HCT116 (cell line): ENCODE measurements at regions not wholly inside any gene's neighbourhood (a gene's known extent, or its start where the extent isn't known, plus 50 kb on each side); places are given as distances from the start of the nearest gene placed in this dataset.
"Not testable (repeated sequence)": the region's sequence is repeated elsewhere in the genome, so short reads cannot be mapped to it uniquely, and the experiment has no call there.

Experiments
- ATAC-seq: fragments of 200-7000 bp; cut with Tn5 transposase; 2 replicates; pipeline ENCODE4 v1.9.1; 2020; ENCODE audit warnings: mild to moderate bottlenecking, moderate library complexity
- BruUV-seq: library from RNA; stranded (reverse); fragments of 400-500 nt; replicated peaks from 2 replicates; lab custom pipeline; 2021; lab: Mats Ljungman, UMichigan
- CTCF ChIA-PET: fragments of 300-600 bp; sonication (Branson Sonifier 250); formaldehyde crosslinking; loops from one replicate; lab custom pipeline; 2021; ENCODE audit warnings: antibody characterized with exemption; lab: Charles Lee
- POLR2A ChIA-PET: fragments of 300-600, 350-600 bp; sonication (Branson Sonifier 250); formaldehyde crosslinking; loops from one replicate; lab custom pipeline; 2021; ENCODE audit warnings: antibody characterized with exemption; lab: Charles Lee
- RAD21 ChIA-PET, 2 experiments: fragments of 300-600 bp; sonication (Branson Sonifier 250); formaldehyde crosslinking; loops; one replicate each; lab custom pipeline; 2023; ENCODE audit warnings: low total read pairs in 2 of 2; ENCODE audit not compliant: uncharacterized antibody in 2 of 2, unreplicated experiment in 2 of 2, low non-redundant PET in 1 of 2; lab: Charles Lee
- DNase-seq: peaks from one replicate; pipeline ENCODE4 v3.0.0-alpha.2; 2010; ENCODE audit warnings: low read depth, low spot score
- H2AFZ ChIP-seq: fragments of 200-600 bp; shearing (Covaris generic), sonication (generic); 2 replicates; pipeline ENCODE4 v1.6.1; 2017; ENCODE audit warnings: low read depth, mixed run types, mixed read lengths, antibody characterized with exemption, low read length; ENCODE audit not compliant: poor library complexity, severe bottlenecking
- H3K27ac ChIP-seq: 2 replicates; pipeline ENCODE4 v1.5.1; 2012; ENCODE audit warnings: low read depth, low read length
- H3K27me3 ChIP-seq: fragments of 200-600 bp; sonication (generic); 2 replicates; pipeline ENCODE4 v1.6.1; 2016; ENCODE audit warnings: mixed run types, low read length, mixed read lengths; ENCODE audit not compliant: insufficient read depth
- H3K36me3 ChIP-seq, 2 experiments: fragments of 200-500 bp in 1 of 2; fragments of 200-600 bp in 1 of 2; sonication (Bioruptor generic) in 1 of 2; sonication (generic) in 1 of 2; 2 replicates each; pipeline versions ENCODE4 v1.5.1 to v1.6.1; 2014 to 2016; ENCODE audit warnings: low read length in 2 of 2, inconsistent platforms in 1 of 2, mixed read lengths in 1 of 2, mixed run types in 1 of 2; ENCODE audit not compliant: insufficient read depth in 2 of 2, control insufficient read depth in 1 of 2
- H3K4me1 ChIP-seq, 2 experiments: fragments of 200-600 bp in 1 of 2; sonication (generic) in 1 of 2; 2 replicates each; pipeline versions ENCODE4 v1.5.1 to v1.6.1; 2012 to 2017; ENCODE audit warnings: low read length in 2 of 2, inconsistent platforms in 1 of 2, mild to moderate bottlenecking in 1 of 2, mixed read lengths in 1 of 2, mixed run types in 1 of 2, moderate library complexity in 1 of 2; ENCODE audit not compliant: insufficient read depth in 2 of 2, control insufficient read depth in 1 of 2
- H3K4me2 ChIP-seq: fragments of 200-600 bp; sonication (generic); 2 replicates; pipeline ENCODE4 v1.6.1; 2017; ENCODE audit warnings: mixed run types, low read length, mixed read lengths
- H3K4me3 ChIP-seq, 2 experiments: fragments of 200-600 bp in 1 of 2; sonication (generic) in 1 of 2; replicated peaks in 1 of 2; 2 replicates each; pipeline ENCODE4 v1.5.1; 2011 to 2016; ENCODE audit warnings: low read length in 2 of 2, control low read depth in 1 of 2, low read depth in 1 of 2, mild to moderate bottlenecking in 1 of 2, mixed read lengths in 1 of 2, mixed run types in 1 of 2
- H3K79me2 ChIP-seq: fragments of 200-600 bp; sonication (generic); 2 replicates; pipeline ENCODE4 v1.6.1; 2017; ENCODE audit warnings: mild to moderate bottlenecking, mixed run types, low read length, moderate library complexity, mixed read lengths; ENCODE audit not compliant: insufficient read depth
- H3K9ac ChIP-seq: fragments of 200-600 bp; sonication (generic); 2 replicates; pipeline ENCODE4 v1.6.1; 2016; ENCODE audit warnings: low read length, mixed read lengths
- H3K9me2 ChIP-seq: fragments of 200-600 bp; sonication (generic), shearing (Covaris generic); 2 replicates; pipeline ENCODE4 v1.6.1; 2017; ENCODE audit warnings: mixed run types, mild to moderate bottlenecking, moderate library complexity; ENCODE audit not compliant: insufficient read depth
- H3K9me3 ChIP-seq, 2 experiments: fragments of 200-500 bp in 1 of 2; fragments of 200-600 bp in 1 of 2; sonication (Bioruptor generic) in 1 of 2; sonication (generic) in 1 of 2; 2 replicates each; pipeline ENCODE4 v1.6.1; 2014 to 2017; ENCODE audit warnings: low read length in 2 of 2, mixed read lengths in 2 of 2, inconsistent platforms in 1 of 2, low read depth in 1 of 2, mild to moderate bottlenecking in 1 of 2, mixed run types in 1 of 2, moderate library complexity in 1 of 2; ENCODE audit not compliant: control insufficient read depth in 1 of 2, insufficient read depth in 1 of 2
- H4K20me1 ChIP-seq: fragments of 200-600 bp; sonication (generic), shearing (Covaris generic); 2 replicates; pipeline ENCODE4 v1.6.1; 2017; ENCODE audit warnings: mixed run types, mild to moderate bottlenecking, moderate library complexity; ENCODE audit not compliant: insufficient read depth
- intact Hi-C: fragments of 100-400 bp; cut with micrococcal nuclease; formaldehyde crosslinking; loops from 2 replicates; pipeline ENCODE4 v1.10.0; 2022

GRCh38 chr6:26857289-26857688 lies 197.7 kb upstream of the ZNF322 start:
- RAD21 ChIA-PET, ATAC-seq, H3K27ac ChIP-seq, CTCF ChIA-PET, H3K4me2 ChIP-seq, H3K9me2 ChIP-seq, H3K9me3 ChIP-seq, H3K4me3 ChIP-seq, H3K36me3 ChIP-seq, H3K79me2 ChIP-seq, POLR2A ChIA-PET, H3K27me3 ChIP-seq, H3K9ac ChIP-seq, DNase-seq, H4K20me1 ChIP-seq, BruUV-seq, H3K4me1 ChIP-seq, H2AFZ ChIP-seq, intact Hi-C loops: not testable (repeated sequence)

DNA sequence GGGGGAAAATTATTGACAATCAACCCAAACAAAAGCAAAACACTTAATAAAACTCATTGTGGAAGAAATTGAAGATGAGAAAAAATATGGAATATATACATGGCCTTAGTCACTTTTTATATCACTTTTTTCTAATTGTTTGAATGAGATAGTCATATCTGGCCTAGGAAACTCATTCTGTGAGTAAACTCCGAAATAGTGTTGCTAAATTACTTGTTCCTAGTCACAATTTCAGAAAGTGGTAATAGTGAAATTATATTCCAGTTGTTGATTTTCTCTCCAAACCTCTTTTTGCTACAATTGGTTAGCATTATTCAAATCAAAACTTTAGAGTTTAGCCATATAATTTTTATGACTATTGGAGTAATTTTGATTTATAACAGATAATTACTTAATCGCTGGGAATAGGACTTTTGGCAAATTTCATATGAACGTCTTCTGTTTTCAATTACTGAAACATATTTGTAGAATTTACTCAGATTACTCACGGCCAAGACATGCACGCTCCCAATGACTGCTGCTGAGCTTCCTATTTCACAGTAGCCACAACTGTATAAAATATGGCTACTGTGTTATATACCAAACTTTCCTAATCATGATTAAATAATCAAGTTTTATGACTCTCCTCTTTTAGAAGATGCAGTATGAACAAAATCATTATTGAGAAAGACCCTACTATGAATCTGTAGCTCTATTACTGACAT lies 199.7 kb upstream of the ZNF322 start:
- H3K4me2 ChIP-seq, H3K79me2 ChIP-seq, H3K9me2 ChIP-seq, H2AFZ ChIP-seq, H3K9ac ChIP-seq, H3K27ac ChIP-seq, intact Hi-C loops, H3K27me3 ChIP-seq, H3K4me1 ChIP-seq, H3K36me3 ChIP-seq, RAD21 ChIA-PET, H4K20me1 ChIP-seq, BruUV-seq, POLR2A ChIA-PET, ATAC-seq, H3K4me3 ChIP-seq, DNase-seq, CTCF ChIA-PET, H3K9me3 ChIP-seq: not testable (repeated sequence)

DNA sequence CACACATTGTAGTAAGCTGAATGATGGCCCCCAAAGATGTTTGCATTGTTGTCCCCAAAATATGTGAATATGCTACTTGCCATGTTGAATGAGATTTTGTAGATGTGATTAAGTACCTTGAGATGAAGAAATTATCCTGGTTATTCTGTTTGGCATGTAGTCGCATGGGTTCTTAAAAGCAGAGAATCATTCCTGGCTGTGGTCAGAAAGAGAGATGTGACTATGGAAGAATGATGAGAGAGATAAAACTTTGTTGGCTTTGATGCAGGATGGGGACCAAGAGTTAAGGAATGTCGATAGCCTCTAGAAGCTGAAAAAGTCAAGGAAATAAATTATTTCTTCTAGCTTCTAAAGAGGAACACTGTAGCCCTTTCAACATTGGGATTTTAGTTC lies 200.2 kb upstream of the ZNF322 start:
- H3K36me3 ChIP-seq, H3K27ac ChIP-seq, POLR2A ChIA-PET, H4K20me1 ChIP-seq, H2AFZ ChIP-seq, BruUV-seq, H3K9me3 ChIP-seq, RAD21 ChIA-PET, H3K9ac ChIP-seq, ATAC-seq, DNase-seq, CTCF ChIA-PET, H3K4me1 ChIP-seq, H3K4me2 ChIP-seq, H3K9me2 ChIP-seq, H3K79me2 ChIP-seq, H3K4me3 ChIP-seq, intact Hi-C loops, H3K27me3 ChIP-seq: not testable (repeated sequence)

GRCh38 chr6:26861913-26862312 lies 202.4 kb upstream of the ZNF322 start:
- ATAC-seq, H3K27ac ChIP-seq, POLR2A ChIA-PET, H2AFZ ChIP-seq, intact Hi-C loops, H3K9ac ChIP-seq, H3K79me2 ChIP-seq, DNase-seq, H3K4me1 ChIP-seq, H4K20me1 ChIP-seq, H3K9me3 ChIP-seq, H3K9me2 ChIP-seq, BruUV-seq, H3K4me3 ChIP-seq, H3K4me2 ChIP-seq, H3K27me3 ChIP-seq, RAD21 ChIA-PET, CTCF ChIA-PET, H3K36me3 ChIP-seq: not testable (repeated sequence)
